GM23248 (cell line): ENCODE measurements at regions not wholly inside any gene's neighbourhood (a gene's known extent, or its start where the extent isn't known, plus 50 kb on each side); places are given as distances from the start of the nearest gene placed in this dataset.

Source experiments
- EZH2 ChIP-seq: fragments of 200-600 bp; sonication (generic); IDR thresholded peaks from 2 replicates; pipeline ENCODE4 v1.6.1; 2018; ENCODE audit warnings: antibody characterized with exemption, mild to moderate bottlenecking; ENCODE audit not compliant: insufficient read depth, poor library complexity, severe bottlenecking
- EZH2phosphoT487 ChIP-seq: fragments of 200-600 bp; sonication (generic); IDR thresholded peaks from 2 replicates; pipeline ENCODE4 v1.6.1; 2018; ENCODE audit warnings: antibody characterized with exemption, moderate library complexity, mild to moderate bottlenecking, low read depth; ENCODE audit not compliant: insufficient read depth

DNA sequence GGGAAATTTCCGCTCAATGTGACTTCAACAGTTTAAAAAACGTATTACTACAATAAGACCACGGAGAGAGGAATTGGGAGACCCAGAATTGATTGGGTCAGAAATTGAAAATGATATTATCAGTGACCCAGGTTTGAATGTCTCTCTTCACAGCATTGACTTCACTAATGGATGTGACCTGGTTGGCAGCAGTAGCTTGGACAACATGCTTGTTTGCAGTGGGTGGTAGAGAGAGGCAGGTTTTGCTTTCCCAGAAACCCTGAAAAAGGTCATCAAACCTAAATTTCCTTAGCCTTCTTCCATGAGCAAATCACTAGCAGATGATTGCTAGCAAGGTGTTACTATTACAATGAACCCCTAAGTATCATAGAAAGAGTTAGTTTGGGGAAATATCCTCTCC lies 89.7 kb upstream of the ANTXRL start:
- TF ChIP-seq EZH2, result no peak
- TF ChIP-seq EZH2phosphoT487, result no peak
